ENCODE measurements at regions not wholly inside any gene's neighbourhood (a gene's known extent, or its start where the extent isn't known, plus 50 kb on each side); places are given as distances from the start of the nearest gene placed in this dataset.

DNA sequence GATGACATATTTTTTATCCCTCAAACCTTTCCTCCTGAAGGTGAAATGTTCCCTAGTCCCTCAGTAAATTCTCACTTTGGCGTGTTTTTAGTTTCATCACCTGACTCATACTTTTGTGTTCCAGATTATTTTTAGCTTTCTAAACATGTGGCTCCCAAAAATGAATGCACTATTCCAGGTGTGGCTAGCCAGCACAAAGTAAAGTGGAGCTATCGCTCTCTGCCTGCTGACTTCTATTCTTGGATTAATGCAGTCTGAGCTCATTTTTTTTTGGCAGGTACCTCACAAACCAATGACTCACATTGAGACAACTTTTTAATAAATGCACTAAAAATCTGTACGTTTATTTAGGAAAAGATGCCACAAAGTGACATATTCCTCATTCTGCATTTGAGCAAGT, 58.8 kb upstream of the LANCL2 start:
- H3K4me1 Mint-ChIP-seq = peaks cover 15% of the 10 kb centered on the region
- H3K36me3 Mint-ChIP-seq (ENCODE audit: low read depth) = peaks cover 13% of the 10 kb centered on the region
- H3K79me2 ChIP-seq (replicated peaks; ENCODE audit: insufficient read depth) = no peaks in the 10 kb centered on the region
- H3K9me3 Mint-ChIP-seq = peaks cover 21% of the 10 kb centered on the region
- H3K4me3 ChIP-seq = no peak overlapping the region
- no peak overlapping the region for H3K4me2 ChIP-seq
- H3F3A ChIP-seq (replicated peaks; ENCODE audit: low read depth) = no peaks in the 10 kb centered on the region
- no peak overlapping the region for H3K27ac Mint-ChIP-seq
- H2AFZ ChIP-seq = no peak overlapping the region
- H4K20me1 ChIP-seq (replicated peaks; ENCODE audit: insufficient read depth) = no peaks in the 10 kb centered on the region
- no peak overlapping the region for H3K4me3 Mint-ChIP-seq
- TF ChIP-seq ZNF331 (CRISPR knock-in tag; IDR thresholded peaks at IDR 0.05; ENCODE audit: low read depth) (no peak), STAT1 (IDR thresholded peaks at IDR 0.05; ENCODE audit: unreplicated experiment) (no peak), POLR2AphosphoS5 (IDR thresholded peaks at IDR 0.05; ENCODE audit: low read depth) (no peak), EZH2 (IDR thresholded peaks at IDR 0.05; ENCODE audit: low read depth, unreplicated experiment) (no peak), NANOG (IDR thresholded peaks at IDR 0.05; ENCODE audit: borderline replicate concordance) (no peak), CREB1 (CRISPR knock-in tag; IDR thresholded peaks at IDR 0.05; ENCODE audit: low read depth) (no peak), JUNB (IDR thresholded peaks at IDR 0.05; ENCODE audit: unreplicated experiment) (no peak), ZNF114 (CRISPR knock-in tag; IDR thresholded peaks at IDR 0.05) (no peak), EZH2phosphoT487 (IDR thresholded peaks at IDR 0.05; ENCODE audit: unreplicated experiment) (no peak)
- TF ChIP-seq, protein P1, sequence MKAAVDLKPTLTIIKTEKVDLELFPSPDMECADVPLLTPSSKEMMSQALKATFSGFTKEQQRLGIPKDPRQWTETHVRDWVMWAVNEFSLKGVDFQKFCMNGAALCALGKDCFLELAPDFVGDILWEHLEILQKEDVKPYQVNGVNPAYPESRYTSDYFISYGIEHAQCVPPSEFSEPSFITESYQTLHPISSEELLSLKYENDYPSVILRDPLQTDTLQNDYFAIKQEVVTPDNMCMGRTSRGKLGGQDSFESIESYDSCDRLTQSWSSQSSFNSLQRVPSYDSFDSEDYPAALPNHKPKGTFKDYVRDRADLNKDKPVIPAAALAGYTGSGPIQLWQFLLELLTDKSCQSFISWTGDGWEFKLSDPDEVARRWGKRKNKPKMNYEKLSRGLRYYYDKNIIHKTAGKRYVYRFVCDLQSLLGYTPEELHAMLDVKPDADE (IDR thresholded peaks at IDR 0.05) = no peak
- TF ChIP-seq, protein P2, sequence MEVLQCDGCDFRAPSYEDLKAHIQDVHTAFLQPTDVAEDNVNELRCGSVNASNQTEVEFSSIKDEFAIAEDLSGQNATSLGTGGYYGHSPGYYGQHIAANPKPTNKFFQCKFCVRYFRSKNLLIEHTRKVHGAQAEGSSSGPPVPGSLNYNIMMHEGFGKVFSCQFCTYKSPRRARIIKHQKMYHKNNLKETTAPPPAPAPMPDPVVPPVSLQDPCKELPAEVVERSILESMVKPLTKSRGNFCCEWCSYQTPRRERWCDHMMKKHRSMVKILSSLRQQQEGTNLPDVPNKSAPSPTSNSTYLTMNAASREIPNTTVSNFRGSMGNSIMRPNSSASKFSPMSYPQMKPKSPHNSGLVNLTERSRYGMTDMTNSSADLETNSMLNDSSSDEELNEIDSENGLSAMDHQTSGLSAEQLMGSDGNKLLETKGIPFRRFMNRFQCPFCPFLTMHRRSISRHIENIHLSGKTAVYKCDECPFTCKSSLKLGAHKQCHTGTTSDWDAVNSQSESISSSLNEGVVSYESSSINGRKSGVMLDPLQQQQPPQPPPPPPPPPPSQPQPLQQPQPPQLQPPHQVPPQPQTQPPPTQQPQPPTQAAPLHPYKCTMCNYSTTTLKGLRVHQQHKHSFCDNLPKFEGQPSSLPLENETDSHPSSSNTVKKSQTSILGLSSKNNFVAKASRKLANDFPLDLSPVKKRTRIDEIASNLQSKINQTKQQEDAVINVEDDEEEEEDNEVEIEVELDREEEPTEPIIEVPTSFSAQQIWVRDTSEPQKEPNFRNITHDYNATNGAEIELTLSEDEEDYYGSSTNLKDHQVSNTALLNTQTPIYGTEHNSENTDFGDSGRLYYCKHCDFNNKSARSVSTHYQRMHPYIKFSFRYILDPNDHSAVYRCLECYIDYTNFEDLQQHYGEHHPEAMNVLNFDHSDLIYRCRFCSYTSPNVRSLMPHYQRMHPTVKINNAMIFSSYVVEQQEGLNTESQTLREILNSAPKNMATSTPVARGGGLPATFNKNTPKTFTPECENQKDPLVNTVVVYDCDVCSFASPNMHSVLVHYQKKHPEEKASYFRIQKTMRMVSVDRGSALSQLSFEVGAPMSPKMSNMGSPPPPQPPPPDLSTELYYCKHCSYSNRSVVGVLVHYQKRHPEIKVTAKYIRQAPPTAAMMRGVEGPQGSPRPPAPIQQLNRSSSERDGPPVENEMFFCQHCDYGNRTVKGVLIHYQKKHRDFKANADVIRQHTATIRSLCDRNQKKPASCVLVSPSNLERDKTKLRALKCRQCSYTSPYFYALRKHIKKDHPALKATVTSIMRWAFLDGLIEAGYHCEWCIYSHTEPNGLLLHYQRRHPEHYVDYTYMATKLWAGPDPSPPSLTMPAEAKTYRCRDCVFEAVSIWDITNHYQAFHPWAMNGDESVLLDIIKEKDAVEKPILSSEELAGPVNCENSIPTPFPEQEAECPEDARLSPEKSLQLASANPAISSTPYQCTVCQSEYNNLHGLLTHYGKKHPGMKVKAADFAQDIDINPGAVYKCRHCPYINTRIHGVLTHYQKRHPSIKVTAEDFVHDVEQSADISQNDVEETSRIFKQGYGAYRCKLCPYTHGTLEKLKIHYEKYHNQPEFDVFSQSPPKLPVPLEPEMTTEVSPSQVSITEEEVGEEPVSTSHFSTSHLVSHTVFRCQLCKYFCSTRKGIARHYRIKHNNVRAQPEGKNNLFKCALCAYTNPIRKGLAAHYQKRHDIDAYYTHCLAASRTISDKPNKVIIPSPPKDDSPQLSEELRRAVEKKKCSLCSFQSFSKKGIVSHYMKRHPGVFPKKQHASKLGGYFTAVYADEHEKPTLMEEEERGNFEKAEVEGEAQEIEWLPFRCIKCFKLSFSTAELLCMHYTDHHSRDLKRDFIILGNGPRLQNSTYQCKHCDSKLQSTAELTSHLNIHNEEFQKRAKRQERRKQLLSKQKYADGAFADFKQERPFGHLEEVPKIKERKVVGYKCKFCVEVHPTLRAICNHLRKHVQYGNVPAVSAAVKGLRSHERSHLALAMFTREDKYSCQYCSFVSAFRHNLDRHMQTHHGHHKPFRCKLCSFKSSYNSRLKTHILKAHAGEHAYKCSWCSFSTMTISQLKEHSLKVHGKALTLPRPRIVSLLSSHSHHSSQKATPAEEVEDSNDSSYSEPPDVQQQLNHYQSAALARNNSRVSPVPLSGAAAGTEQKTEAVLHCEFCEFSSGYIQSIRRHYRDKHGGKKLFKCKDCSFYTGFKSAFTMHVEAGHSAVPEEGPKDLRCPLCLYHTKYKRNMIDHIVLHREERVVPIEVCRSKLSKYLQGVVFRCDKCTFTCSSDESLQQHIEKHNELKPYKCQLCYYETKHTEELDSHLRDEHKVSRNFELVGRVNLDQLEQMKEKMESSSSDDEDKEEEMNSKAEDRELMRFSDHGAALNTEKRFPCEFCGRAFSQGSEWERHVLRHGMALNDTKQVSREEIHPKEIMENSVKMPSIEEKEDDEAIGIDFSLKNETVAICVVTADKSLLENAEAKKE (CRISPR knock-in tag; IDR thresholded peaks at IDR 0.05) = no peak
- TF ChIP-seq, protein P3, sequence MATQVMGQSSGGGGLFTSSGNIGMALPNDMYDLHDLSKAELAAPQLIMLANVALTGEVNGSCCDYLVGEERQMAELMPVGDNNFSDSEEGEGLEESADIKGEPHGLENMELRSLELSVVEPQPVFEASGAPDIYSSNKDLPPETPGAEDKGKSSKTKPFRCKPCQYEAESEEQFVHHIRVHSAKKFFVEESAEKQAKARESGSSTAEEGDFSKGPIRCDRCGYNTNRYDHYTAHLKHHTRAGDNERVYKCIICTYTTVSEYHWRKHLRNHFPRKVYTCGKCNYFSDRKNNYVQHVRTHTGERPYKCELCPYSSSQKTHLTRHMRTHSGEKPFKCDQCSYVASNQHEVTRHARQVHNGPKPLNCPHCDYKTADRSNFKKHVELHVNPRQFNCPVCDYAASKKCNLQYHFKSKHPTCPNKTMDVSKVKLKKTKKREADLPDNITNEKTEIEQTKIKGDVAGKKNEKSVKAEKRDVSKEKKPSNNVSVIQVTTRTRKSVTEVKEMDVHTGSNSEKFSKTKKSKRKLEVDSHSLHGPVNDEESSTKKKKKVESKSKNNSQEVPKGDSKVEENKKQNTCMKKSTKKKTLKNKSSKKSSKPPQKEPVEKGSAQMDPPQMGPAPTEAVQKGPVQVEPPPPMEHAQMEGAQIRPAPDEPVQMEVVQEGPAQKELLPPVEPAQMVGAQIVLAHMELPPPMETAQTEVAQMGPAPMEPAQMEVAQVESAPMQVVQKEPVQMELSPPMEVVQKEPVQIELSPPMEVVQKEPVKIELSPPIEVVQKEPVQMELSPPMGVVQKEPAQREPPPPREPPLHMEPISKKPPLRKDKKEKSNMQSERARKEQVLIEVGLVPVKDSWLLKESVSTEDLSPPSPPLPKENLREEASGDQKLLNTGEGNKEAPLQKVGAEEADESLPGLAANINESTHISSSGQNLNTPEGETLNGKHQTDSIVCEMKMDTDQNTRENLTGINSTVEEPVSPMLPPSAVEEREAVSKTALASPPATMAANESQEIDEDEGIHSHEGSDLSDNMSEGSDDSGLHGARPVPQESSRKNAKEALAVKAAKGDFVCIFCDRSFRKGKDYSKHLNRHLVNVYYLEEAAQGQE (IDR thresholded peaks at IDR 0.05; ENCODE audit: unreplicated experiment) = no peak
- TF ChIP-seq, protein P4, sequence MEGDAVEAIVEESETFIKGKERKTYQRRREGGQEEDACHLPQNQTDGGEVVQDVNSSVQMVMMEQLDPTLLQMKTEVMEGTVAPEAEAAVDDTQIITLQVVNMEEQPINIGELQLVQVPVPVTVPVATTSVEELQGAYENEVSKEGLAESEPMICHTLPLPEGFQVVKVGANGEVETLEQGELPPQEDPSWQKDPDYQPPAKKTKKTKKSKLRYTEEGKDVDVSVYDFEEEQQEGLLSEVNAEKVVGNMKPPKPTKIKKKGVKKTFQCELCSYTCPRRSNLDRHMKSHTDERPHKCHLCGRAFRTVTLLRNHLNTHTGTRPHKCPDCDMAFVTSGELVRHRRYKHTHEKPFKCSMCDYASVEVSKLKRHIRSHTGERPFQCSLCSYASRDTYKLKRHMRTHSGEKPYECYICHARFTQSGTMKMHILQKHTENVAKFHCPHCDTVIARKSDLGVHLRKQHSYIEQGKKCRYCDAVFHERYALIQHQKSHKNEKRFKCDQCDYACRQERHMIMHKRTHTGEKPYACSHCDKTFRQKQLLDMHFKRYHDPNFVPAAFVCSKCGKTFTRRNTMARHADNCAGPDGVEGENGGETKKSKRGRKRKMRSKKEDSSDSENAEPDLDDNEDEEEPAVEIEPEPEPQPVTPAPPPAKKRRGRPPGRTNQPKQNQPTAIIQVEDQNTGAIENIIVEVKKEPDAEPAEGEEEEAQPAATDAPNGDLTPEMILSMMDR (conservative IDR thresholded peaks at IDR 0.05; ENCODE audit: low read depth in 2 of 2) = no peak
- 0 out of 2 replicates have a peak, but pooled peaks cover 3% of the 10 kb centered on the region for H3K4me1 ChIP-seq (ENCODE audit: insufficient read depth)
- DNase-seq (ENCODE audit: low spot score) (no peak), ATAC-seq (no peak)
- H3K9me2 ChIP-seq (ENCODE audit: insufficient read depth) = 0 out of 2 replicates have a peak, but pooled peaks cover 10% of the 10 kb centered on the region
- no peaks in the 10 kb centered on the region for H3K27me3 ChIP-seq (ENCODE audit: insufficient read depth)
- peaks cover 2% of the 10 kb centered on the region for H3K27me3 Mint-ChIP-seq (ENCODE audit: insufficient read depth, low read depth, poor library complexity)
- H3K27ac ChIP-seq (ENCODE audit: low read depth) = no peak overlapping the region
- H3K36me3 ChIP-seq (ENCODE audit: insufficient read depth) = no peaks in the 10 kb centered on the region
